Gastroesophageal sphincter (tissue), 4 donors: ENCODE measurements at regions not wholly inside any gene's neighbourhood (a gene's known extent, or its start where the extent isn't known, plus 50 kb on each side); places are given as distances from the start of the nearest gene placed in this dataset.

Experiments
- ATAC-seq: fragments of 150-250 bp; one replicate; pipeline ENCODE4 v1.9.1; 2016; ENCODE audit warnings: mild to moderate bottlenecking, moderate library complexity
- H3K27ac ChIP-seq, 4 donors: fragments of 200-600 bp; sonication (generic) in 3 of 4; 1 replicate in 3 of 4; 2 replicates in 1 of 4; pipeline ENCODE4 v1.5.1; 2016 to 2019
- H3K27me3 ChIP-seq: fragments of 200-600 bp; sonication (generic); one replicate; pipeline ENCODE4 v1.5.1; 2019
- H3K36me3 ChIP-seq, 2 donors: fragments of 200-600 bp; sonication (generic); one replicate each; pipeline ENCODE4 v1.5.1; 2019; ENCODE audit warnings: control low read depth in 1 of 2
- H3K4me1 ChIP-seq, 3 donors: fragments of 200-600 bp; sonication (generic); 1 replicate in 2 of 3; 2 replicates in 1 of 3; pipeline ENCODE4 v1.5.1; 2016 to 2019; ENCODE audit warnings: control low read depth in 2 of 3
- H3K4me3 ChIP-seq, 2 donors: fragments of 200-600 bp; sonication (generic); one replicate each; pipeline ENCODE4 v1.5.1; 2019; ENCODE audit warnings: mild to moderate bottlenecking in 1 of 2, moderate library complexity in 1 of 2
- H3K9me3 ChIP-seq, 3 donors: fragments of 200-600 bp; sonication (generic); one replicate each; pipeline ENCODE4 v1.5.1; 2017 to 2019; ENCODE audit warnings: control low read depth in 2 of 3
- CTCF ChIP-seq, 4 experiments: fragments of 200-600 bp in 2 of 4; fragments of 450-650 bp in 2 of 4; sonication (generic) in 1 of 4; IDR thresholded peaks; one replicate each; pipeline ENCODE4 v1.5.1; 2017 to 2019; ENCODE audit warnings: antibody characterized with exemption in 4 of 4, mild to moderate bottlenecking in 2 of 4, moderate library complexity in 2 of 4
- EP300 ChIP-seq: sonication (generic); formaldehyde crosslinking; IDR thresholded peaks from one replicate; pipeline ENCODE4 v1.6.1; 2017; ENCODE audit warnings: antibody characterized with exemption, mild to moderate bottlenecking
- POLR2A ChIP-seq, 2 donors: fragments of 450-650 bp; IDR thresholded peaks; one replicate each; pipeline ENCODE4 v1.6.1; 2017; ENCODE audit warnings: antibody characterized with exemption in 2 of 2, mild to moderate bottlenecking in 2 of 2, moderate library complexity in 1 of 2
- POLR2AphosphoS5 ChIP-seq: sonication (generic); formaldehyde crosslinking; IDR thresholded peaks from one replicate; pipeline ENCODE4 v1.6.1; 2017; ENCODE audit warnings: antibody characterized with exemption
- WGBS, 2 donors: methylation state at CpG; one replicate each; pipeline ENCODE4 v1.1.5; 2018; ENCODE audit warnings: low coverage in 1 of 2; 5-methylcytosine and 5-hydroxymethylcytosine counted together

- Histone ChIP-seq H3K27ac (no peak overlapping the region), H3K27me3 (no peaks in the 10 kb centered on the region), H3K36me3 (no peaks in the 10 kb centered on the region), H3K9me3 (no peaks in the 10 kb centered on the region), H3K4me1 (no peaks in the 10 kb centered on the region), H3K4me3 (no peak overlapping the region)
- TF ChIP-seq POLR2A (IDR thresholded peaks at IDR 0.05) (no peak), CTCF (IDR thresholded peaks at IDR 0.05) (no peak), EP300 (no peak), POLR2AphosphoS5 (no peak)
- no peak for ATAC-seq
Measured at GRCh38 chr12:81888106-81888740, 129.1 kb upstream of the PPFIA2 start.

GRCh38 chr12:81874586-81874985 is 115.4 kb upstream of the PPFIA2 start:
- Histone ChIP-seq H3K9me3 (no peaks in the 10 kb centered on the region), H3K27ac (no peak overlapping the region), H3K36me3 (no peaks in the 10 kb centered on the region), H3K4me3 (no peak overlapping the region), H3K27me3 (no peaks in the 10 kb centered on the region), H3K4me1 (no peaks in the 10 kb centered on the region)
- ATAC-seq, result no peak
- 8 to 29% methylated on average over 2 of the region's 2 CpGs for WGBS, 2 donors
- TF ChIP-seq EP300 (no peak), POLR2A (IDR thresholded peaks at IDR 0.05) (no peak), POLR2AphosphoS5 (no peak)

GRCh38 chr12:81874166-81874565 is 115.0 kb upstream of the PPFIA2 start:
- Histone ChIP-seq H3K36me3 (no peaks in the 10 kb centered on the region), H3K4me3 (no peak overlapping the region), H3K9me3 (no peaks in the 10 kb centered on the region), H3K4me1 (no peaks in the 10 kb centered on the region), H3K27ac (no peak overlapping the region), H3K27me3 (no peaks in the 10 kb centered on the region)
- ATAC-seq, result no peak
- TF ChIP-seq POLR2A (IDR thresholded peaks at IDR 0.05) (no peak), POLR2AphosphoS5 (no peak), CTCF (IDR thresholded peaks at IDR 0.05) (no peak), EP300 (no peak)
- 65 to 83% methylated on average over 4 of the region's 4 CpGs for WGBS, 2 donors

- Histone ChIP-seq H3K4me3 (no peak overlapping the region), H3K27ac (no peak overlapping the region), H3K9me3 (no peaks in the 10 kb centered on the region), H3K4me1 (no peaks in the 10 kb centered on the region), H3K27me3 (no peaks in the 10 kb centered on the region), H3K36me3 (no peaks in the 10 kb centered on the region)
- no peak for TF ChIP-seq POLR2A (IDR thresholded peaks at IDR 0.05)
- no peak for TF ChIP-seq POLR2AphosphoS5
- TF ChIP-seq CTCF (IDR thresholded peaks at IDR 0.05), result no peak
- TF ChIP-seq EP300, result no peak
- 40 to 43% methylated on average over 1 of the region's 1 CpG for WGBS, 2 donors
- no peak for ATAC-seq
Measured at GRCh38 chr12:81872400-81872799, 113.2 kb upstream of the PPFIA2 start.

GRCh38 chr12:81866081-81866480 is 106.9 kb upstream of the PPFIA2 start:
- no peaks in the 10 kb centered on the region for H3K9me3 ChIP-seq
- no CpG with 5 or more reads among the region's 1 CpG for WGBS, 2 donors
- no peaks in the 10 kb centered on the region for H3K36me3 ChIP-seq
- no peak for ATAC-seq
- H3K4me1 ChIP-seq, result no peaks in the 10 kb centered on the region
- H3K4me3 ChIP-seq, result no peak overlapping the region
- H3K27me3 ChIP-seq, result no peaks in the 10 kb centered on the region
- TF ChIP-seq POLR2AphosphoS5, result no peak
- TF ChIP-seq CTCF (IDR thresholded peaks at IDR 0.05), result no peak
- no peak for TF ChIP-seq POLR2A (IDR thresholded peaks at IDR 0.05)
- no peak for TF ChIP-seq EP300
- no peak overlapping the region for H3K27ac ChIP-seq
